B cell (primary cell): ENCODE measurements at regions not wholly inside any gene's neighbourhood (a gene's known extent, or its start where the extent isn't known, plus 50 kb on each side); places are given as distances from the start of the nearest gene placed in this dataset.

ENCODE experiments used
- EZH2 ChIP-seq: IDR thresholded peaks from 2 replicates; pipeline ENCODE4 v1.6.1; 2012; ENCODE audit warnings: borderline replicate concordance, low read depth, mild to moderate bottlenecking, moderate library complexity, low read length; ENCODE audit not compliant: insufficient read depth, poor library complexity, severe bottlenecking
- TF ChIP-seq, protein P1 (sequence below): fragments of 200-600 bp; IDR thresholded peaks from one replicate; pipeline ENCODE4 v1.8.0; 2022; ENCODE audit warnings: antibody characterized with exemption, mild to moderate bottlenecking

DNA sequence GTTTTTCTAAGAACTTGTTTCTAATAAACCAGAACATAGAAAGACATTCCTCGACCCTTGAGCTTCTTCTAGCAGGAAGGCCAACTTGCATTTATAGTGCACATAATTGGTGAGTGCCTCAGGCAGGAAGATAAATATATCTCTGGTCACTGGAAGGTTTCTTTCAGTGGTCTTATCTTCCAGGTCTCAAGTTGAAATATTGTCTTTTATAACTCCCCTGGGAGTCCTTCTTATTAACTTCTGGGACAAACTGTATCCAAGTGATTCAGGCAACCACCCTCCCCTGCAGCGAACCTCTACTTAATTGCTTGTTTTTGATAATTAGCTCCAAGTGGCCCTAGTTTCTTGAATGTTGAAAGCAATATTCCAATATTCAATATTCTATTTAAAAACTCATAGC lies 346.8 kb upstream of the GOLIM4 start:
- TF ChIP-seq, protein P1, sequence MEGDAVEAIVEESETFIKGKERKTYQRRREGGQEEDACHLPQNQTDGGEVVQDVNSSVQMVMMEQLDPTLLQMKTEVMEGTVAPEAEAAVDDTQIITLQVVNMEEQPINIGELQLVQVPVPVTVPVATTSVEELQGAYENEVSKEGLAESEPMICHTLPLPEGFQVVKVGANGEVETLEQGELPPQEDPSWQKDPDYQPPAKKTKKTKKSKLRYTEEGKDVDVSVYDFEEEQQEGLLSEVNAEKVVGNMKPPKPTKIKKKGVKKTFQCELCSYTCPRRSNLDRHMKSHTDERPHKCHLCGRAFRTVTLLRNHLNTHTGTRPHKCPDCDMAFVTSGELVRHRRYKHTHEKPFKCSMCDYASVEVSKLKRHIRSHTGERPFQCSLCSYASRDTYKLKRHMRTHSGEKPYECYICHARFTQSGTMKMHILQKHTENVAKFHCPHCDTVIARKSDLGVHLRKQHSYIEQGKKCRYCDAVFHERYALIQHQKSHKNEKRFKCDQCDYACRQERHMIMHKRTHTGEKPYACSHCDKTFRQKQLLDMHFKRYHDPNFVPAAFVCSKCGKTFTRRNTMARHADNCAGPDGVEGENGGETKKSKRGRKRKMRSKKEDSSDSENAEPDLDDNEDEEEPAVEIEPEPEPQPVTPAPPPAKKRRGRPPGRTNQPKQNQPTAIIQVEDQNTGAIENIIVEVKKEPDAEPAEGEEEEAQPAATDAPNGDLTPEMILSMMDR, result no peak
- TF ChIP-seq EZH2, result no peak
